Fibroblast of skin of abdomen (primary cell): ENCODE measurements at regions not wholly inside any gene's neighbourhood (a gene's known extent, or its start where the extent isn't known, plus 50 kb on each side); places are given as distances from the start of the nearest gene placed in this dataset.
"Not testable (repeated sequence)": the region's sequence is repeated elsewhere in the genome, so short reads cannot be mapped to it uniquely, and the experiment has no call there.

ENCODE experiments used
- DNase-seq: peaks from one replicate; pipeline ENCODE4 v3.0.0-alpha.2; 2013

DNA sequence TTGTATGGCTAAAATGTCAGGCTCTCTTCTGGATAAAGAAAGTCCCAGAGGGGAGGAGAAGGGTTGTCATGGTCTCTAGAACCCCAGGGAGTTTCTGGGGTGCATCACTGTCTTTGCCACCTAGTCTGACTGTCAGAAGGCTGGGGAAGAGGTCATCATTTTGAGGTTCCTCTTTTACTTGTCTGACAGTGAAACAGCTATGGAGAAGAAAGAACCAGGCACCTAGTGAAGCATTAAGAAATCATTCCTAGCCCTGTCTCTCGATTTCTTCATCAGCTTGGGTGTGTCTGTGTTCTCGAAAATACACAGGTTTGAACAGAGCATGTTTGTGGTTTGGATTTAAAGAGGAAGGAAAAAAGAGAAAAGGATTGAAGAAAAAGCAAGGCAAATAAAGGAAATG lies 158.7 kb upstream of the LRIG3 start:
- DNase-seq = no peak

DNA sequence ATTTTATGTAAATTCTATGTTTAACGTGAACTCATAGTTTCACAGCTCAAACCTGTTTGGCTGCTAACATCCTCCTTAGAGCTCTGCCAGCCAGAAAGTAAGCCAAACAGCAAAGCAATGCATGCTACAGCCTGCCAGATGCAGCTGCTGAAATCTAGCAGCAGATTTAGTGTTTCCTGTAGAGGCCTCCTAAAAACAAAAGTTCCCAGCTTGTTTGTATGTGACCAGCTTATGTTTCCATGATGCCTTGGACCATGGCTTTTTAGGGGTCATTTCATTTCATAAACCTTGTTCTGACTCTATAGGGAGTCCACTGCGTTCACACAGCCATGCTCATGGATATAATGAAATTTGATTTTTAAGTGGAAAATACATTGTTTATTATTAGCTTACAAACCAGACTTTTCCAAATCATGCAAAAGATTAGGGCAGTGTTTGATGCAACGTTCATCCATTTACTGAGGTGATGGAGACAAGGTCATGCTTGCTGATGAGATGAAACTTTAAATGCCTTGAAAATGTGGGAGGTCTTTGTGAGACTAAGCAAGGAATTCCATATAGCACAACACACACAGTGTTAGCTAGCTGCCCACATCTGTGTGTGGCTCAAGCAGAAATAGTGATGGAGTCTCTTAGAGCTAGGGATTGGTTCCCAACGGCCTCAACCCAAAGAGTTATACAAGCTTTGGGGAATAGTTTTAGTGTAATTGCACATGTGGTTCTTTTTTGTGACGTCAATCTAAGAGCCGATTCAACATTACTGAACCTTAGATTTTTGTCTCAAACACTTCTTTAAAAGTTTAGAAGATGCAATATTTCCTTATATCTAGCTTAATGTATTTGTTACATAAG lies 157.5 kb upstream of the LRIG3 start:
- DNase-seq = peak; percentile 25

- no peak for DNase-seq
Observed at GRCh38 chr12:59077153-59077552, 156.8 kb upstream of the LRIG3 start.

- no peak for DNase-seq
Observed at GRCh38 chr12:59076622-59077021, 156.3 kb upstream of the LRIG3 start.

DNA sequence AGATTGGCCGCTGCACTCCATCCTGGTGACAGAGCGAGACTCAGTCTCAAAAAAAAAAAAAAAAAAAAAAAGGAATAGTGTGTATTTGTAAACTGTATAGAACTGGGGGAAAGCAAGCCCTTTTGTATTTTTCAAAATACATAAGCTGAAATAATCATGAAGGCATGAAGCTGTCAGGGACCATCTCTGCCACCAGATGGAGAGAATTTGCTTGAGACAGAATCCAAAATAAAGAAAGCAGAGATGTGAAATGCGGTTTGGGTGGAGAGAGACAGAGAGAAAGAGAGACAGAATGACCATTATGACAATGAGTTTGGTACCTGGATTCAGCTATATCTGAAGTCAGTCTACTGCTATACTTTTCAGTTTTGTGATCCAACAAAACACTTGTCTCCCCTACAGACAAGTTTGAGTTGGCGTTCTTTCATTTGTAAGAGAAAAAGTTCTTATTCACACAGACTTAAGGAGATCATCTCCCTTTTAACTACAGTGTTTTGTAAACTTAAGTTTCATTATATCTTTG lies 155.7 kb upstream of the LRIG3 start:
- no peak for DNase-seq

GRCh38 chr12:59075141-59075540 lies 154.8 kb upstream of the LRIG3 start:
- no peak for DNase-seq

- no peak for DNase-seq
Observed at GRCh38 chr12:59070322-59070933, 150.1 kb upstream of the LRIG3 start.

- no peak for DNase-seq
Observed at GRCh38 chr12:59069516-59069915, 149.2 kb upstream of the LRIG3 start.

- peak; percentile 36 for DNase-seq
Observed at GRCh38 chr12:59068436-59068835, 148.1 kb upstream of the LRIG3 start.

DNA sequence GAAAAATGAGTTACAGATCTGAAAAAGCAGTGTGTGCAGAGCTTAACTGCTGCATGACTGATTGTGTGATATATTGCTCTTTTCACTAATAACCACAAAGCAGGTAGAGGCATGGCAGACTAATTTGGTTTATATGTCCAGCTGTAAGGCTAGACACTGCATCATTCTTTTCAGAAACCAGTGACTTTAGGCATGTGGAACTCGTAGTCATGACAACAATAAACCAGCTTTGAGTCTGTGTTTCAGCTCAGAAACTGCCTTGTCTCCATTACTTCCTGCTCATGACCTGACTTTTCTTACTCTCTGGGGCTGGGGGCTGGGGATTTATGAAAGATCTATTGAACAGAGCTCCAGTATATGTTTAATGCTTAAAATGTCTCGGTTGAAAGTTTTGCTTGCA lies 146.8 kb upstream of the LRIG3 start:
- peak; percentile 90 for DNase-seq

DNA sequence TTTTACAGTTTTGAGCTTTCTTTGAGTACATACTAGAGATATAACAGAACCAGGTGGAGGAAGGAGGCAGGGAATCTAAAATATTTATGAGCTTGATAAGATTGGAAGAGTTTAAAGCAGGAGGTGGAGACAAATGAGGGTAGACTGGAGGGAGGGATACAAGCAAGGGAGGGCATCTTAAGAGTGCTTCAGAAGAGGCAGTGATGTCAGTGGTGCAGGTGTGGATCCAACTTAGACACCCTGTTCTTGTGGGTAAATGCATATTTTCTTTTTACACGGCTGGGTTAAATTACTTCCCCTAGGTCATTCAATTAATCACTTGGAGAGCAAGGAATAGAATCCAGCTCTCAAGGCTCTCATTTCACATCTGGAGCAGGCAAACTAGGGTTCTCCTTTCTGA lies 146.1 kb upstream of the LRIG3 start:
- DNase-seq = peak; percentile 24

- DNase-seq = no peak
Observed at GRCh38 chr12:59059088-59059935, 139.0 kb upstream of the LRIG3 start.

DNA sequence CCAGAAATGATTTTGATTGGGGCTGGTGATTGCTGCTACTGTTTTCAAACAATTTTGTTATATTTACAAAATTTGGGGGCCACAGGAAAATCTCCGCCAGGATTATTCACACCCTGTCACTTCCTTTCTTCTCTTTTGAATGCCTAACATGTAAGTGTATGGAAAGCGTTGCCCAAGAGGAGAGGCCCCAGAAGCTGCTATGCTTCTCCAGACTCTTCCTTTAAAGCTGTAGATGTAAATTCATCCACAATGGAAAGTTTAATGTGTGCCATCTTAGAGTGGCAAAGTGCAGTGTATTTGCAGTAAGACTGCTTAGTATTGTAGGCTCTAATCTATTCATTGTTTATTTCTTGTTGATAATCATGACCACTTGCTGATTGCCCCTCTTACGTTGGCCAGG lies 136.7 kb upstream of the LRIG3 start:
- DNase-seq = no peak

DNA sequence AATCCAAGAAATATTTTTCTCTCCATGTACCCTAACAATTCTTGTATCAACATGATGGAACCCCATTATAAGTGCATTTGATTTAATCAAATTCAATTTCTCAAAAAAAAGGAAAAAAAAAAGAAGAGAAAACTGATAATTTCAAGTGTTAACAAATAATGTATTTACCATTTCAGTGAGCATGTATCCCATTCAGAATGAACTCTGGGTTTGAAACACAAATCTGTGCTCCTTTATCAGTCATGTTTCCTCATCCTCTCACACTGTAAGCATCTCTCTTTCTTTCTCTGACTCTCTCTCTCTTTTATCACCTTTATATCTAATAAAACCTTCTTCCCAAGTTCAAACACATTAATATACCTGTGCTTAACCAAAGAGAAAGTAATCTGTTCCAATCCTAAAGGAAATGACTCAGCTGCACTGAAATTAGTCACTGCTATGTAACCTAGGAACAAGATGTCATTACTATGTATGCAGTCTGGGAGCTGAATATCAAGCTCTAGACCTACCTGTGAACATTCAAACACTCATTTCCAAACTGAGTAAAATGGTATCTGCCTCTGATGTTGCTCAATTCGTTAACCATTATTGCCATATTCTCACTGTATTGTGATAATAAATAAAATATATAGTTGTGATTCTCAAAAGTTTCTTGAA lies 135.0 kb upstream of the LRIG3 start:
- DNase-seq = peak; percentile 54

DNA sequence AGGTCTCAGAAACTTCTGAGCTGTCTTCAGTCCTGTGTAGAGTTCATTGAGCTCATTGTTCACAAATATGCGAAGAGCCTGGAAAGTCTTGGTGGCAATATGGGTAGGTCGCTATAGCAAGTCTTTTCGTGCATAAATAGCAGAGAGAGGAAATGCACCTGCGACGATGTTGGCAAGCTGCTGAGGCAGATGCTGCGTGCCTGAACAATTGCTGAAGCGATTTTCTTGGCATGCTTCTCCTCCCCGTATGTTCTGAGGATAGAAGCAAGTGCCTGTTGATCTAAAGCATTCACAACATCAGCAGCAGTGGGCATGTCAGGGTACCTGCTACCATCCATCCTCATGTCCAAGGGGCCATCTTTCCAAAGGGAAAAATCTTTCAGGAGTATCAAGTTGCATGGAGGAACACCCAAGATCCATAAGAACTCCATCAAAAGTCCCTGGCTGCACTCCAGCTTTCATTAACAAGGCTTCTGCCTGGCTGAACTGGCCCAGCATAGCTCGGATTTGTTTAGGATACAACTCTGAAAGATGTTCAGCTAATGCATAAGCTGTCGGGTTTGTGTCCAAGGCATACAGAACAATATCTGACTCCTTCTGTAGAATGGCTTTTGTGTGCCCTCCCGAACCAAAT lies 133.1 kb upstream of the LRIG3 start:
- DNase-seq = not testable (repeated sequence)

DNA sequence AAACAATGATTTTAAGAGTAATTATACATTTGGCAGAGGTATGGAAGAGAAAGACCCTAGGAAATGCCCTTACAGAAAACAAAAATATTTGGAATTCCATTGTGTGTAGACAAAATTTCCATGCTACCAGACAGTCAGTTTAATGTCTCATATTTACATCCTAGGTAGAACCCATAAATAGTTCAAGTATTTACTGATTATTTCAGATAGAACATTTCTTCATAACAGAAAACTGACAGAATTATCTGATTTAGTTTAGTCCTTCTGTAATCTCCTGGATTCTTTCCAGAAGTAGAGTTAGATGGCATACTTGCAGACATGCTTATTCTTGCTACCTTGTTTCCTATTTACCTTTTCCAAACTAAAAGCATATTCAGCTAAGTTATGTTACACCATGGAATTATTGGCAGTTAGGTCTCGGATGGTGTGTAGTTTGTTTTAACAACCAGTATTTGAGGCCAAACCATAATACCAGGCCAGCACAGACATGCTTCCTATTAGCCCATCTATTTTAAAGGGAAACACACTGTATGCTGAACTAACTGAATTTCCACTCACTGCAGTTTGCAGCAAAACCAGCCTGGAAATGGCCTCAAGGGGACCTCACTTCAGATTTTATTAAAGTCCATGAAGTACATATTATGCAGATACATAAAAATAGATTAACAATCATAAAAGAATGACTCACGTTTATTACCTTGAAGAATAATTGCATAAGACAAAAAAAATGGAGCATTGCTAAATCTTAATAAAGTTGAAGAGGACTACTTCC lies 126.6 kb upstream of the LRIG3 start:
- DNase-seq = no peak

- no peak for DNase-seq
Observed at GRCh38 chr12:59044791-59045190, 124.5 kb upstream of the LRIG3 start.

DNA sequence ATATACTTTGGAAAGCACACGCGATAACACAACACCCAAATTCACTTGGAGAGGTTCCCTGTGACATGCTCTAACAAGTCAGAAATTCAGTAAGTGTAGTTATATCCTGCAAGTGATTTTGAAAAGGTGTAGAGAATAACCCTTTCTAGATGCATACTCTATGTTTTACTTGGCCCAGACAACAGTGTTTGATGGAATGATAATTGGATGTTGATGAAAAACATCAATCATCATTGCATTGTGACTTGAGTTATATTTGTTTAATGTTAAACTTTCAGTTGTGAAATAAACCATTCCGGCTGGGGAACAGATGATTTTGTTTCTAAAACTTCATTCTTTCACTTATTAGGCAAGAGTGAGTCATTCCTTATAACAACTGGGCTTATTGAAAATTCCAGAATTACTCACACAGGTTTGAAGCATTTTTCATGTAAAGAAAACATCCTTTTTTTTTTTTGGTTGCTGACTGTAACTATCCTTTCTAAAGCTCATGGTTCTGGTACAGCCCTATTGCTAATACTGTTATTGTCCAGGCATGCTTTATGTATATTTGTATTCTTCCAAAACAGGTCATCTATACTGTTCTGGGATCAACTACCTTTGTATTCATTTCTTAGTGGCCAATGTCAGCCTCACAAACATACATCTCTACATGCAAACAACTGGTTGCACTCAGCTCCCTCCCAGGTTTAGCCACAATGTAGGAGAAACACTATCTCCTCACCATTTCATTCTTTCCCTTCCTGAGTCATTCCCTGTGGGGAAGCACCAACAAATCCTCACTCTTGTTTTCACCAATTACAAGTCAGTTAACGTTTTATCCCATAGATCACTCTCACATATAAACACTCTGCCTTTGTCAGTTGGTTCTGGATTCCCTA lies 121.2 kb upstream of the LRIG3 start:
- peak; percentile 97 for DNase-seq

DNA sequence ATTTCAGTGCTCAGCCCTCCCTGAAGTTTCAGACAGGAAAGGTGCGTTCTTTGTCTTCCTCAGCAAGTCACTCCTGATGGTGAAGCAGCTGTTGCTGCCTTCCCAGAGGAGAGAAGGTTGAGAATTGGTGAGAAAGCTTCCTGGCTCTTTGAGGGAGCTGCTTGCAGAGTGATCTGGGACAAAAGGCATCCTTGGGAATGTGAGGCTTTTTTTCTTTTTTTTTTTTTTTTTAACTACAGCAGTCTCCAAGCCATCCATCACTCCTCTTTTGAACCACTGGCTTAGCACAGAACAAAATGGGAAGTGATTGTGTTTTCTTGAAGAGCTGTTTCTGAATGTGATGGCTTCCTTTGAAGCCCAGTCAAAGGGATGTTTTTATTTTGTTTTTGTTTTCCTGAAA lies 120.4 kb upstream of the LRIG3 start:
- peak; percentile 95 for DNase-seq

GRCh38 chr12:59040043-59040442 lies 119.7 kb upstream of the LRIG3 start:
- DNase-seq = no peak
